ENCODE measurements at regions not wholly inside any gene's neighbourhood (a gene's known extent, or its start where the extent isn't known, plus 50 kb on each side); places are given as distances from the start of the nearest gene placed in this dataset.

GRCh38 chr5:124154714-124155113, 591.7 kb downstream of the ZNF608 start:
- no peak overlapping the region for H3K4me3 ChIP-seq (ENCODE audit: control insufficient read depth, low read depth, low read length)
- TF ChIP-seq CTCF (conservative IDR thresholded peaks at IDR 0.05; ENCODE audit: control insufficient read depth, insufficient read depth, low read depth, low read length): no peak
- DNase-seq (ENCODE audit: low read depth): no peak

- TF ChIP-seq CTCF (conservative IDR thresholded peaks at IDR 0.05; ENCODE audit: control insufficient read depth, insufficient read depth, low read depth, low read length): no peak
- DNase-seq (ENCODE audit: low read depth): no peak
- H3K4me3 ChIP-seq (ENCODE audit: control insufficient read depth, low read depth, low read length): no peak overlapping the region
Observed at GRCh38 chr5:124153588-124153987, 592.9 kb downstream of the ZNF608 start.

- DNase-seq (ENCODE audit: low read depth): no peak
- H3K4me3 ChIP-seq (ENCODE audit: control insufficient read depth, low read depth, low read length): no peak overlapping the region
- TF ChIP-seq CTCF (conservative IDR thresholded peaks at IDR 0.05; ENCODE audit: control insufficient read depth, insufficient read depth, low read depth, low read length): no peak
Observed at GRCh38 chr5:124148574-124148973, 597.9 kb downstream of the ZNF608 start.

GRCh38 chr5:124140060-124140459, 606.4 kb downstream of the ZNF608 start:
- H3K4me3 ChIP-seq (ENCODE audit: control insufficient read depth, low read depth, low read length): no peak overlapping the region
- no peak for DNase-seq (ENCODE audit: low read depth)
- no peak for TF ChIP-seq CTCF (conservative IDR thresholded peaks at IDR 0.05; ENCODE audit: control insufficient read depth, insufficient read depth, low read depth, low read length)

GRCh38 chr5:124139477-124139876, 607.0 kb downstream of the ZNF608 start:
- TF ChIP-seq CTCF (conservative IDR thresholded peaks at IDR 0.05; ENCODE audit: control insufficient read depth, insufficient read depth, low read depth, low read length): no peak
- no peak overlapping the region for H3K4me3 ChIP-seq (ENCODE audit: control insufficient read depth, low read depth, low read length)
- DNase-seq (ENCODE audit: low read depth): no peak

DNA sequence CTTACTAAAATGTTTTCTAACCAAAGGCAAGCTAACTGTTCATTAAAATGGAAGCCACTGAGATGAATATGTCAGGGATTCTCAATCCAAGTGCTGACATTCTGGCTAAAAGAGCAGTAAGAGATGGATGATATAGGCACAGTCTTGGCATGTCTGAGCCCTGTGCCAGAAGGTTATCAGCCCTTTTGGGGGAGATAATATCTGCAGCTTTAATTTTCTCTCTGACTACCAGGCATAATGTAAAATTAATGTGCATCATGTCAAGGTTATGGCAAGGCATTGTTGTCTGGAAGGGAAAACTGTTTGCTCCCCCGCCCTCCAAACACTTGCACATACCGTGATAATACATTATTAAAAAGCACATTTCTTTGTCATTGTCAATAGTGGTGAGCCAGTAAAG, 609.8 kb downstream of the ZNF608 start:
- DNase-seq (ENCODE audit: low read depth): no peak
- H3K4me3 ChIP-seq (ENCODE audit: control insufficient read depth, low read depth, low read length): no peak overlapping the region
- TF ChIP-seq CTCF (conservative IDR thresholded peaks at IDR 0.05; ENCODE audit: control insufficient read depth, insufficient read depth, low read depth, low read length): no peak

- TF ChIP-seq CTCF (conservative IDR thresholded peaks at IDR 0.05; ENCODE audit: control insufficient read depth, insufficient read depth, low read depth, low read length): no peak
- H3K4me3 ChIP-seq (ENCODE audit: control insufficient read depth, low read depth, low read length): no peak overlapping the region
- no peak for DNase-seq (ENCODE audit: low read depth)
Observed at GRCh38 chr5:124134941-124135340, 611.5 kb downstream of the ZNF608 start.

Data from fibroblast of mammary gland (primary cell).